Left ventricle myocardium superior (tissue), 1 donor: ENCODE measurements at regions not wholly inside any gene's neighbourhood (a gene's known extent, or its start where the extent isn't known, plus 50 kb on each side); places are given as distances from the start of the nearest gene placed in this dataset.
"Not testable (repeated sequence)": the region's sequence is repeated elsewhere in the genome, so short reads cannot be mapped to it uniquely, and the experiment has no call there.

Experiments
- ATAC-seq: fragments of 200-7000 bp; cut with Tn5 transposase; one replicate; pipeline ENCODE4 v1.9.1; 2020; ENCODE audit warnings: mild to moderate bottlenecking, moderate library complexity
- DNase-seq: peaks from one replicate; pipeline ENCODE4 v3.0.0-alpha.2; 2020
- intact Hi-C: fragments of 100-400 bp; cut with micrococcal nuclease; formaldehyde crosslinking; loops from one replicate; pipeline ENCODE4 v1.11.0; 2022
- donor health status: DM: no; HTN: yes; CAD: no; lungs with severe emphysema.

GRCh38 chr10:9582803-9583202 is 1434.9 kb upstream of the CELF2 start:
- intact Hi-C loops, ATAC-seq, DNase-seq: not testable (repeated sequence)

- intact Hi-C loops, result no loop called here
- DNase-seq (no peak), ATAC-seq (no peak)
Observed at GRCh38 chr10:9596368-9596920, 1421.2 kb upstream of the CELF2 start.

GRCh38 chr10:9602998-9603397 is 1414.7 kb upstream of the CELF2 start:
- ATAC-seq, result no peak
- intact Hi-C loops, result loop anchor here (10.0 kb wide), 1 partner anchor 1672 kb away; no protein-coding TSS in a partner anchor
- no peak for DNase-seq

GRCh38 chr10:9603972-9604371 is 1413.7 kb upstream of the CELF2 start:
- ATAC-seq, result no peak
- no peak for DNase-seq
- intact Hi-C loops, result loop anchor here (10.0 kb wide), 1 partner anchor 1671 kb away; no protein-coding TSS in a partner anchor

- intact Hi-C loops, result loop anchor here (10.0 kb wide), 1 partner anchor 1670 kb away; no protein-coding TSS in a partner anchor
- no peak for ATAC-seq
- no peak for DNase-seq
Observed at GRCh38 chr10:9605231-9605630, 1412.4 kb upstream of the CELF2 start.

GRCh38 chr10:9608602-9609001 is 1409.1 kb upstream of the CELF2 start:
- intact Hi-C loops, result loop anchor here (10.0 kb wide), 1 partner anchor 1666 kb away; no protein-coding TSS in a partner anchor
- ATAC-seq (no peak), DNase-seq (no peak)

- no peak for DNase-seq
- no peak for ATAC-seq
- intact Hi-C loops, result no loop called here
Observed at GRCh38 chr10:9613338-9614075, 1404.2 kb upstream of the CELF2 start.

GRCh38 chr10:9615189-9615588 is 1402.5 kb upstream of the CELF2 start:
- intact Hi-C loops, result no loop called here
- DNase-seq (no peak), ATAC-seq (no peak)

GRCh38 chr10:9621216-9621615 is 1396.5 kb upstream of the CELF2 start:
- intact Hi-C loops, result no loop called here
- DNase-seq, result no peak
- ATAC-seq, result no peak

- intact Hi-C loops, result no loop called here
- ATAC-seq, result no peak
- no peak for DNase-seq
Observed at GRCh38 chr10:9625304-9625703, 1392.4 kb upstream of the CELF2 start.

- DNase-seq, result no peak
Observed at GRCh38 chr10:9634466-9634865, 1383.2 kb upstream of the CELF2 start.

GRCh38 chr10:9635691-9636090 is 1382.0 kb upstream of the CELF2 start:
- intact Hi-C loops, result no loop called here
- no peak for DNase-seq
- ATAC-seq, result no peak

More at GRCh38 chr10:9634466-9634865, 1383.2 kb upstream of the CELF2 start:
- ATAC-seq, result no peak
- intact Hi-C loops, result no loop called here

GRCh38 chr10:9636216-9636615 is 1381.5 kb upstream of the CELF2 start:
- DNase-seq (no peak), ATAC-seq (no peak)
- intact Hi-C loops, result no loop called here

GRCh38 chr10:9643782-9644181 is 1373.9 kb upstream of the CELF2 start:
- intact Hi-C loops, result no loop called here
- DNase-seq (no peak), ATAC-seq (no peak)

- DNase-seq (no peak), ATAC-seq (no peak)
- intact Hi-C loops, result no loop called here
Observed at GRCh38 chr10:9645404-9645803, 1372.3 kb upstream of the CELF2 start.

- intact Hi-C loops, result no loop called here
- ATAC-seq (no peak), DNase-seq (no peak)
Observed at GRCh38 chr10:9645928-9646600, 1371.6 kb upstream of the CELF2 start.

- intact Hi-C loops, result no loop called here
Observed at GRCh38 chr10:9654261-9654660, 1363.4 kb upstream of the CELF2 start.

GRCh38 chr10:9656386-9656785 is 1361.3 kb upstream of the CELF2 start:
- ATAC-seq, result no peak
- no peak for DNase-seq
- intact Hi-C loops, result no loop called here

More at GRCh38 chr10:9654261-9654660, 1363.4 kb upstream of the CELF2 start:
- ATAC-seq, result no peak
- DNase-seq, result no peak

GRCh38 chr10:9656996-9657395 is 1360.7 kb upstream of the CELF2 start:
- DNase-seq (no peak), ATAC-seq (no peak)
- intact Hi-C loops, result no loop called here

- no peak for DNase-seq
- intact Hi-C loops, result no loop called here
- no peak for ATAC-seq
Observed at GRCh38 chr10:9657530-9657929, 1360.1 kb upstream of the CELF2 start.
